ENCODE measurements at regions not wholly inside any gene's neighbourhood (a gene's known extent, or its start where the extent isn't known, plus 50 kb on each side); places are given as distances from the start of the nearest gene placed in this dataset.

GRCh38 chr1:185427776-185428175 lies 110.7 kb upstream of the IVNS1ABP start:
- no peak for TF ChIP-seq NFRKB (IDR thresholded peaks at IDR 0.05)
- no peak for TF ChIP-seq SP1 (IDR thresholded peaks at IDR 0.05)
- TF ChIP-seq ZNF384 (IDR thresholded peaks at IDR 0.05), result no peak
- no peak for TF ChIP-seq ARNT (IDR thresholded peaks at IDR 0.05)
- no peak for TF ChIP-seq FOXM1 (IDR thresholded peaks at IDR 0.05; ENCODE audit: borderline replicate concordance)
- TF ChIP-seq L3MBTL2 (conservative IDR thresholded peaks at IDR 0.05), result no peak
- TF ChIP-seq TARDBP (IDR thresholded peaks at IDR 0.05), result no peak
- no peak for TF ChIP-seq ELF4 (IDR thresholded peaks at IDR 0.05)
- TF ChIP-seq SUZ12 (IDR thresholded peaks at IDR 0.05), result no peak
- no peak for TF ChIP-seq CTBP1 (IDR thresholded peaks at IDR 0.05; ENCODE audit: borderline replicate concordance)
- TF ChIP-seq BHLHE40 (IDR thresholded peaks at IDR 0.05; ENCODE audit: borderline replicate concordance), result no peak
- no peak for TF ChIP-seq FOXK2 (IDR thresholded peaks at IDR 0.05)
